HepG2 (cell line): ENCODE measurements at regions not wholly inside any gene's neighbourhood (a gene's known extent, or its start where the extent isn't known, plus 50 kb on each side); places are given as distances from the start of the nearest gene placed in this dataset.

Experiments used
- ATAC-seq: fragments of 200-7000 bp; cut with Tn5 transposase; 3 replicates; pipeline ENCODE4 v1.9.1; 2020; ENCODE audit warnings: mild to moderate bottlenecking, moderate library complexity
- BruUV-seq: library from RNA; stranded (reverse); fragments of 400-500 nt; replicated peaks from 2 replicates; lab custom pipeline; 2021; lab: Mats Ljungman, UMichigan
- CTCF ChIA-PET: fragments of 300-600 bp; formaldehyde crosslinking; extraction: SDS; loops from one replicate; lab custom pipeline; 2021; ENCODE audit warnings: low total read pairs, inconsistent platforms, low intra/inter-chr PET ratio; lab: Yijun Ruan, JAX
- POLR2A ChIA-PET: fragments of 350-600 bp; sonication (Branson Sonifier 250); formaldehyde crosslinking; loops from one replicate; lab custom pipeline; 2020; ENCODE audit warnings: antibody characterized with exemption, inconsistent platforms; lab: Yijun Ruan, JAX
- DNase-seq: peaks from one replicate; pipeline ENCODE4 v3.0.0-alpha.2; 2015; ENCODE audit warnings: low spot score
- FAIRE-seq: peaks from 3 replicates; lab custom pipeline; 2011; peaks lifted over from hg19 to GRCh38; lab: Jason Lieb, UNC
- H2AFZ ChIP-seq: one replicate; pipeline ENCODE4 v1.6.1; 2011; ENCODE audit warnings: low read length, inconsistent platforms
- H3K27ac ChIP-seq: fragments of 300-600 bp; 3 replicates; pipeline ENCODE4 v1.8.0; 2011; ENCODE audit warnings: mixed run types, mild to moderate bottlenecking, mixed read lengths, low read length, inconsistent platforms; ENCODE audit not compliant: insufficient read depth; ENCODE audit errors: extremely low read length
- H3K27me3 ChIP-seq, 2 experiments: fragments of 200-600 bp in 1 of 2; 2 replicates in 1 of 2; 3 replicates in 1 of 2; pipeline versions ENCODE4 v1.6.0 to v1.8.0; 2011; ENCODE audit warnings: low read length in 2 of 2, mild to moderate bottlenecking in 2 of 2, moderate library complexity in 2 of 2, inconsistent platforms in 1 of 2; ENCODE audit not compliant: insufficient read depth in 2 of 2, control insufficient read depth in 1 of 2
- H3K36me3 ChIP-seq, 2 experiments: fragments of 200-600 bp in 1 of 2; replicated peaks in 1 of 2; 2 replicates in 1 of 2; 3 replicates in 1 of 2; pipeline versions ENCODE4 v1.5.1 to v1.8.0; 2011; ENCODE audit warnings: low read length in 2 of 2, inconsistent platforms in 1 of 2; ENCODE audit not compliant: insufficient read depth in 2 of 2, control insufficient read depth in 1 of 2
- H3K4me1 ChIP-seq: 2 replicates; pipeline ENCODE4 v1.5.1; 2012; ENCODE audit warnings: low read length, inconsistent platforms; ENCODE audit not compliant: insufficient read depth
- H3K4me2 ChIP-seq: 2 replicates; pipeline ENCODE4 v1.6.0; 2011; ENCODE audit warnings: low read depth, low read length, inconsistent platforms
- H3K4me3 ChIP-seq, 3 experiments: fragments of 200-600 bp in 1 of 3; sonication (generic), shearing (Covaris generic) in 1 of 3; replicated peaks in 1 of 3; 2 replicates each; pipeline ENCODE4 v1.5.1; 2011 to 2016; ENCODE audit warnings: low read length in 3 of 3, inconsistent platforms in 2 of 3, low read depth in 2 of 3, mild to moderate bottlenecking in 2 of 3, control low read depth in 1 of 3, mixed read lengths in 1 of 3; ENCODE audit not compliant: insufficient read depth in 1 of 3
- H3K79me2 ChIP-seq: one replicate; pipeline ENCODE4 v1.6.1; 2011; ENCODE audit warnings: low read length, inconsistent platforms; ENCODE audit not compliant: insufficient read depth
- H3K9ac ChIP-seq: 2 replicates; pipeline ENCODE4 v1.6.0; 2011; ENCODE audit warnings: mild to moderate bottlenecking, low read depth, low read length, inconsistent platforms; ENCODE audit not compliant: insufficient read depth
- H3K9me3 ChIP-seq: 2 replicates; pipeline ENCODE4 v1.5.1; 2012; ENCODE audit warnings: mild to moderate bottlenecking, low read length
- H4K20me1 ChIP-seq: 2 replicates; pipeline ENCODE4 v1.6.0; 2011; ENCODE audit warnings: inconsistent platforms, mild to moderate bottlenecking, low read length, moderate library complexity; ENCODE audit not compliant: insufficient read depth
- CHD2 ChIP-seq: IDR thresholded peaks from 2 replicates; pipeline ENCODE4 v1.6.1; 2011; ENCODE audit warnings: low read depth, low read length, improper control_type of control experiment
- KIAA2018 ChIP-seq: sonication (generic); formaldehyde crosslinking; IDR thresholded peaks from 2 replicates; pipeline ENCODE4 v1.5.0; 2020; ENCODE audit warnings: mild to moderate bottlenecking, missing genetic modification reagents, borderline replicate concordance
- REPIN1 ChIP-seq: sonication (generic); formaldehyde crosslinking; IDR thresholded peaks from 2 replicates; pipeline ENCODE4 v1.8.0; 2022; ENCODE audit warnings: missing genetic modification reagents, low read depth, mild to moderate bottlenecking, borderline replicate concordance
- SNAPC4 ChIP-seq: sonication (generic); formaldehyde crosslinking; IDR thresholded peaks from 2 replicates; pipeline ENCODE4 v1.4.0; 2020; ENCODE audit warnings: mild to moderate bottlenecking, missing genetic modification reagents
- ZNF124 ChIP-seq: sonication (generic); formaldehyde crosslinking; IDR thresholded peaks from 2 replicates; pipeline ENCODE4 v1.4.0; 2020; ENCODE audit warnings: missing genetic modification reagents
- ZNF468 ChIP-seq: sonication (generic); formaldehyde crosslinking; IDR thresholded peaks from 2 replicates; pipeline ENCODE4 v1.8.0; 2022; ENCODE audit warnings: mild to moderate bottlenecking, moderate library complexity, missing genetic modification reagents
- WGBS: methylation state at CpG from one replicate; pipeline ENCODE4 v1.1.6; 2017; ENCODE audit warnings: low lambda C conversion rate; 5-methylcytosine and 5-hydroxymethylcytosine counted together
- in situ Hi-C: cut with HindIII; loops from 2 replicates; pipeline ENCODE4 v1.10.0; 2017; ENCODE audit warnings: low pct_unique_long_range_greater_than_20kb; ENCODE audit not compliant: extremely low pct_ligation_motif_present
- intact Hi-C: fragments of 100-400 bp; cut with micrococcal nuclease; formaldehyde crosslinking; loops from one replicate; pipeline ENCODE4 v1.10.0; 2022; ENCODE audit not compliant: unreplicated experiment

- ChIA-PET CTCF (no interaction called here), POLR2A (no interaction called here)
- no peak for DNase-seq
- Histone ChIP-seq H3K4me2 (no peak overlapping the region), H3K9ac (no peak overlapping the region), H3K4me1 (no peaks in the 10 kb centered on the region), H3K27me3 (0 out of 5 replicates have a peak, but pooled peaks cover 0 to 5% of the 10 kb centered on the region in 2 experiments), H3K79me2 (no peaks in the 10 kb centered on the region), H3K4me3 (no peak overlapping the region), H2AFZ (no peak overlapping the region), H3K36me3 (no peaks in the 10 kb centered on the region), H3K27ac (no peak overlapping the region), H4K20me1 (no peaks in the 10 kb centered on the region), H3K9me3 (no peaks in the 10 kb centered on the region)
- ATAC-seq: no peak
- 30% methylated on average over 3 of the region's 3 CpGs for WGBS
- intact Hi-C loops (no loop called here), in situ Hi-C loops (no loop called here)
- TF ChIP-seq ZNF124 (no peak), SNAPC4 (no peak), KIAA2018 (CRISPR knock-in tag) (no peak), REPIN1 (no peak), CHD2 (no peak), ZNF468 (no peak)
- FAIRE-seq: no peak
- BruUV-seq: no TSS peak
Observed at GRCh38 chr3:182597621-182598041, 195.7 kb upstream of the ATP11B start.
